Esophagus squamous epithelium (tissue), 5 donors: ENCODE measurements at regions not wholly inside any gene's neighbourhood (a gene's known extent, or its start where the extent isn't known, plus 50 kb on each side); places are given as distances from the start of the nearest gene placed in this dataset.

Experiments
- DNase-seq: peaks from one replicate; lab custom pipeline; 2025; lab: John Stamatoyannopoulos, UW
- H3K27ac ChIP-seq, 4 donors: fragments of 200-600 bp; sonication (generic); one replicate each; pipeline ENCODE4 v1.5.1; 2016 to 2019; ENCODE audit warnings: mild to moderate bottlenecking in 1 of 4
- H3K27me3 ChIP-seq, 4 donors: fragments of 200-600 bp; sonication (generic); 1 replicate in 3 of 4; 2 replicates in 1 of 4; pipeline versions ENCODE4 v1.5.1 to v1.6.0; 2017 to 2021; ENCODE audit warnings: antibody characterized with exemption in 1 of 4
- H3K36me3 ChIP-seq, 3 donors: fragments of 200-600 bp; sonication (generic); one replicate each; pipeline ENCODE4 v1.5.1; 2016 to 2019
- H3K4me1 ChIP-seq, 3 donors: fragments of 200-600 bp; sonication (generic); one replicate each; pipeline ENCODE4 v1.5.1; 2017 to 2019
- H3K4me3 ChIP-seq, 4 donors: fragments of 200-600 bp; sonication (generic); 1 replicate in 3 of 4; 2 replicates in 1 of 4; pipeline ENCODE4 v1.5.1; 2016 to 2019; ENCODE audit warnings: mild to moderate bottlenecking in 2 of 4, moderate library complexity in 1 of 4
- H3K9me3 ChIP-seq, 3 donors: fragments of 200-600 bp; sonication (generic); one replicate each; pipeline ENCODE4 v1.5.1; 2016 to 2019
- CTCF ChIP-seq, 6 experiments: fragments of 450-650 bp in 4 of 6; fragments of 200-600 bp in 2 of 6; sonication (generic) in 2 of 6; IDR thresholded peaks; one replicate each; pipeline ENCODE4 v1.5.1; 2016 to 2019; ENCODE audit warnings: antibody characterized with exemption in 6 of 6, mild to moderate bottlenecking in 4 of 6, moderate library complexity in 4 of 6
- POLR2A ChIP-seq, 4 donors: fragments of 450-650 bp; IDR thresholded peaks; one replicate each; pipeline ENCODE4 v1.6.1; 2017; ENCODE audit warnings: antibody characterized with exemption in 4 of 4, mild to moderate bottlenecking in 4 of 4, moderate library complexity in 3 of 4
- WGBS, 2 donors: methylation state at CpG; one replicate each; pipeline ENCODE4 v1.1.5; 2018; 5-methylcytosine and 5-hydroxymethylcytosine counted together
- intact Hi-C: fragments of 100-400 bp; cut with DNase I; formaldehyde crosslinking; loops from one replicate; pipeline ENCODE4 v1.15.0; 2022
- donor health status: DM: yes; HTN: yes; CAD: no.

DNA sequence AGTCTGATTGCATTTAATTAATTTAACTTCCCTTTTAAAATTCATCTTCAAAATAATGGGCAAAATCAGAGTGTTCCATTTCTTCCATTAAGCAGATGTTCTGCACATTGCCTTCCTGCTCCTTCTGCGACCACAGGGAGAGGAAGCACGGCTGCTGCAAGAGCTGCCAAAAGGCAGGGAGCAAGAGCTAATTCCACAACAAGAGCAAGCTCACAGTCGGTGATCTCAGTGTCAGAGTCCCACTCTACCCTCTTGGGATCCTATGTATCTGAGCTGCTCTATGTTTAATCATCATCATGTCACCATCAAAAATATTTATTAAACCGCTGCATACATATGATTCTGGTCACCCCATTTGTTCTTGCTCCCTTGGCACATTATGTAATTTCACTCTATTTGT is 255.3 kb upstream of the CAMK1G start:
- TF ChIP-seq POLR2A (IDR thresholded peaks at IDR 0.05), result no peak
- TF ChIP-seq CTCF (IDR thresholded peaks at IDR 0.05), result no peak
- 54 to 68% methylated on average over 4 of the region's 4 CpGs for WGBS, 2 donors
- H3K9me3 ChIP-seq, result no peaks in the 10 kb centered on the region
- no peak overlapping the region for H3K4me3 ChIP-seq
- no peak for DNase-seq
- intact Hi-C loops, result no loop called here
- no peak overlapping the region for H3K27ac ChIP-seq
- H3K27me3 ChIP-seq, result no peaks in the 10 kb centered on the region
- H3K4me1 ChIP-seq, result peaks cover 5 to 31% (median 6%) of the 10 kb centered on the region in 3 donors
- H3K36me3 ChIP-seq, result no peaks in the 10 kb centered on the region

GRCh38 chr1:209335178-209335577 is 248.3 kb upstream of the CAMK1G start:
- Histone ChIP-seq H3K4me3 (no peak overlapping the region), H3K27me3 (no peaks in the 10 kb centered on the region), H3K27ac (no peak overlapping the region), H3K36me3 (no peaks in the 10 kb centered on the region), H3K9me3 (no peaks in the 10 kb centered on the region), H3K4me1 (no peaks in the 10 kb centered on the region)
- WGBS, 2 donors, result 52% methylated on average over 2 of the region's 2 CpGs
- TF ChIP-seq CTCF (IDR thresholded peaks at IDR 0.05) (peak in 5 of 6 experiments; percentile 32 to 64 (median 54)), POLR2A (IDR thresholded peaks at IDR 0.05) (no peak)
- intact Hi-C loops, result no loop called here
- no peak for DNase-seq

GRCh38 chr1:209341146-209341545 is 242.4 kb upstream of the CAMK1G start:
- no peak for DNase-seq
- no peaks in the 10 kb centered on the region for H3K9me3 ChIP-seq
- no peak overlapping the region for H3K4me3 ChIP-seq
- H3K36me3 ChIP-seq, result no peaks in the 10 kb centered on the region
- H3K4me1 ChIP-seq, result peaks cover 0 to 12% (median 0%) of the 10 kb centered on the region in 3 donors
- no peak for TF ChIP-seq CTCF (IDR thresholded peaks at IDR 0.05)
- no peak for TF ChIP-seq POLR2A (IDR thresholded peaks at IDR 0.05)
- intact Hi-C loops, result no loop called here
- H3K27me3 ChIP-seq, result no peaks in the 10 kb centered on the region
- H3K27ac ChIP-seq, result no peak overlapping the region
- WGBS, 2 donors, result 50 to 71% methylated on average over 4 of the region's 4 CpGs

DNA sequence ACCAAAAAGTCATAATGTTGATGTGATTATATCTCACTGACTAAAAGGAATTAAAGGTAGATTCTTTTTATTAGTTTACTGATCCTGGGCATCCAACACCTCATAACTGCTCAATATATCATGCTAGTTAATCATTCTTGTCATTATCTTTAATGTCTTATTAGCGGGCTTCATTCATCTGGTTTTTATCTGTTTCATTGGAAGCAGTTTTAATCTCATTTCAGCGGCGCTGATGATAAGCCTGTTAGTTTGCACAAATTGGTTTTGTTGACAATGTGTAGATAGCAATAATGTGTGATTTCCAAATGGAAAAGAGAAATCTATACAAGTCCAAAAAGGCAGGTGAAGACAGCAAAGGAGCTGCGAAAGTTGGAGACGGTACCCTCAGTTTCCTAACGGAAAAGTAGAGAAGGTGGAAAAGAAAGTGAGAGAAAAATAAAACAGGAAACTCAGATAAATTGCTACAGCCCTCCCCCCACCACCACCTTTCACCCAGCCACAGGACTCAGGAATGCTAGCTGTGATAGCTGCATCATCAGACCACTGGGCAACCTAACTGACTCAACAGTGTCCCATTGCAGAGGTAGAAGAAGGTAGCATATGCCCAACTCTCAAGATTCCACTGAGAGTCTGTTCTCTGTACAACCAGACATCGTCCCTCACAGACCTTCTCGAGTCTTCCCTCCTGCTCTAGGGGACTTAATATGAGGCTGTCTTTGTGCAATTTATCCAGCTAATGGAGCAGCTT is 241.7 kb upstream of the CAMK1G start:
- no peak overlapping the region for H3K4me3 ChIP-seq
- H3K4me1 ChIP-seq, result peaks cover 0 to 12% (median 0%) of the 10 kb centered on the region in 3 donors
- DNase-seq, result no peak
- 79 to 82% methylated on average over 8 of the region's 8 CpGs for whole genome bisulfite sequencing, 2 donors
- H3K27ac ChIP-seq, result no peak overlapping the region
- H3K9me3 ChIP-seq, result no peaks in the 10 kb centered on the region
- H3K27me3 ChIP-seq, result no peaks in the 10 kb centered on the region
- intact Hi-C loops, result no loop called here
- no peaks in the 10 kb centered on the region for H3K36me3 ChIP-seq
- TF ChIP-seq POLR2A (IDR thresholded peaks at IDR 0.05) (no peak), CTCF (IDR thresholded peaks at IDR 0.05) (no peak)

DNA sequence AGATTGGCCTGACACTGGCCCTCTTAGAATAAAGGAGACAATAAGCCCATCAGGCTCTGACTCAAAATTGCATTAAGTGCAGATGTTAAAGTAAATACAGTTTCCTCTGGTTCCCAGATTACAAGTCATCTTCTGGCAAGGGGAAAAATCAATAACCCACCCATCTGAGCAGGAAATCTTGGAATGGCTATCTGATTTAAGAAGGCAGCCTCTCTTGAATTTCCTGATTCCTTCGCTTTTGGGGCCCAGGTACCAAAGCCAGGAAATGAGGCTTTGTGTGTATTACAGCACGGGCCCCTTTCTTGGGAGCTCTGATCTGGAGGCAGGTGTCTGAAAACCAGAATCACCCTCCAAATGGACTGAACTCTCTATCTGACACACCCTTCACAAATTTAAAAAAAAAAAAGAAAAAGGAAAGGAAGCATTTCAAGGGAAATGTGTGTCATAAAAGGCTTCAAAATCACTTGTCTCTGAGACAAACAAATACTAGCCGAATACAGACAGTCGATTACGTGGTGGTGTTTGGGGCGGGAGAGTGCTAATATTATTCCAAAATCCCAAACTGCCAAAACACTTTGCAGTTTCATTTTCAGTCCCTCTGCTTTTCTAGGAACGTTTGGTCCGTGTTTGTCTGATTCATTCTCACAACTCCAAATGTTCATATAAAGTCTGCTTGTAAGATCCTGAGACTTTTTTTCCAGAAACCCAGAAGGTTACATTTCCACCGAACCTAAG is 240.9 kb upstream of the CAMK1G start:
- H3K36me3 ChIP-seq, result no peaks in the 10 kb centered on the region
- TF ChIP-seq CTCF (IDR thresholded peaks at IDR 0.05) (no peak), POLR2A (IDR thresholded peaks at IDR 0.05) (no peak)
- intact Hi-C loops, result no loop called here
- no peaks in the 10 kb centered on the region for H3K9me3 ChIP-seq
- no peak for DNase-seq
- no peaks in the 10 kb centered on the region for H3K27me3 ChIP-seq
- no peak overlapping the region for H3K27ac ChIP-seq
- H3K4me3 ChIP-seq, result peak overlapping the region in 2 of 4 donors; percentile 11 to 19
- WGBS, 2 donors, result 34 to 40% methylated on average over 9 of the region's 9 CpGs
- H3K4me1 ChIP-seq, result peaks cover 0 to 12% (median 0%) of the 10 kb centered on the region in 3 donors
